GM12878 (cell line): ENCODE measurements at regions not wholly inside any gene's neighbourhood (a gene's known extent, or its start where the extent isn't known, plus 50 kb on each side); places are given as distances from the start of the nearest gene placed in this dataset.

Experiments used
- CHD1 ChIP-seq: IDR thresholded peaks from 2 replicates; pipeline ENCODE4 v1.6.1; 2012; ENCODE audit warnings: low read depth, low read length, improper control_type of control experiment
- CHD2 ChIP-seq: IDR thresholded peaks from 2 replicates; pipeline ENCODE4 v1.6.1; 2011; ENCODE audit warnings: low read depth, low read length, improper control_type of control experiment, borderline replicate concordance
- EGR1 ChIP-seq, 2 experiments: IDR thresholded peaks; 1 replicate in 1 of 2; 2 replicates in 1 of 2; pipeline ENCODE4 v1.6.1; 2011 to 2012; ENCODE audit warnings: low read depth in 2 of 2, low read length in 2 of 2, borderline replicate concordance in 1 of 2, mild to moderate bottlenecking in 1 of 2, moderate library complexity in 1 of 2
- ELK1 ChIP-seq: IDR thresholded peaks from 2 replicates; pipeline ENCODE4 v1.6.1; 2012; ENCODE audit warnings: low read depth, low read length, improper control_type of control experiment
- NBN ChIP-seq: fragments of 450-650 bp; IDR thresholded peaks from 2 replicates; pipeline ENCODE4 v1.6.1; 2016
- POLR2AphosphoS5 ChIP-seq: IDR thresholded peaks from 2 replicates; pipeline ENCODE4 v1.6.1; 2011; ENCODE audit warnings: mild to moderate bottlenecking, low read length, inconsistent platforms

GRCh38 chr6:165843568-165844113 is 180.6 kb upstream of the PDE10A start:
- TF ChIP-seq CHD1 (no peak), NBN (no peak), EGR1 (IDR thresholded peaks at IDR 0.05; ENCODE audit: borderline replicate concordance in 1 of 2, low read depth in 2 of 2, low read length in 2 of 2) (no peak), POLR2AphosphoS5 (no peak), CHD2 (no peak), ELK1 (no peak)
